T-helper 1 cell (primary cell): ENCODE measurements at regions not wholly inside any gene's neighbourhood (a gene's known extent, or its start where the extent isn't known, plus 50 kb on each side); places are given as distances from the start of the nearest gene placed in this dataset.
"Not testable (repeated sequence)": the region's sequence is repeated elsewhere in the genome, so short reads cannot be mapped to it uniquely, and the experiment has no call there.

Source experiments
- DNase-seq, 5 donors: peaks; one replicate each; pipeline ENCODE4 v3.0.0-alpha.2; 2012 to 2020

DNA sequence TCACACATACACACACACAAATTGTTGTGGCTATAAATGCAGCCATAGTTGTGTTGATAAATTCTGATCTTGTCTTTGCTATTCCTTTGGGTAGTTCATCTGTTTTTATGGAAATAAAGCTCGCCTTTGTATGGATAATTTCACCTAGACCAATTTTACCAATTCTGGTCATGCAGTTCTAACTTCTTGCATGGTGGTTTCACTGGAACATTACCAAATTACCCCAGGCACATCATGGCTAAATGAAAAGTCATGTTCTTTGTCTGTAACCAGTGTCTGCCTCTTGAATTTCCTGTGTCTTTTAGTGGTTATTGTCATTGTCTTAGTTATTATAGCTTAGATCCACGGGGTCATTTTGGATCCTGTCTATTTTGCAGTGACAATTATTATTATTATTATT is 50.3 kb upstream of the TMC1 start:
- no peak for DNase-seq

DNA sequence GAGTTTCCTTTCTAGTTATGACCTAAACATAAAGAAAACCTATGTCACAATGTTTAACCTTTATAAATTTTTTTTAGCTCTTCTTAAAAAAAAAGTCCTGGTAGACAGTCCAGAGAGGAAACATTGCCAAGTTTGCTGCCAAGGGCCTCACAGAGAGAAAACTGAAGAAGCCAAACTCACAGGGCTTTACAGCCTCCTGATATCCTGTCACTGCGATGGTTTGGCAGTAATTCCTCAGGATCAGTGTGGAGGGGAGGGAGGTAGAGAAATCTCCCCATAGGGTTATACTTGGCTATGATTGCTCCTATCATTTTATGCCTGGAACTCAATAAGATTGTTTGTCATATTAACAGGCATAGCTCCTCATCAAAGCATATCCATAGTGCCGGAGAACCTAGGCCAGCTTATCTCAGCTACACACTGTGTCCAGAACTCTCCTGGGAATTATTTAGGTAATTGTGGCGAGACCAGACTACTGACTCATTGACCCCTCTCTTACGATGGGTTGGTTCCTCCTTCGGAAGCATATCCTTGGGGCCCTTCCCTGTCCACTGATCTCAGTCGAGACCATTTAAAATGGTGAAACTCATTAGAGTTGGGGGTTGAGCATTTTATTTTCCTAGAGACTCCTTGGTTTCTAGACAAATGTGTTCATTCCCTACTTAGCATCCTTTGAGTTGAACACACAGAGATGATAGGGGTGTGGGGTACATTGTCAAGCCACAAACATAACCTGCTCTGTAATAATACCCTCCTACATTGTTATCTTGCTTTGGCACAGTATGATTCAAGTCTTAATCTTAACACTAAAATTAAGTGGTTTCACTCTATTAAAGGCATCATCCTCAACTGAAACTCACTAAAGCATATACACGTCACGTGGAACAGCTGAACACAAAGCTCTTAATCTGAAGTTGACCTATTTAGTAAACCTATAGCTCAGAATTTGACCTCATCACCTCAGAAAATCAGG is 53.4 kb upstream of the TMC1 start:
- no peak for DNase-seq

DNA sequence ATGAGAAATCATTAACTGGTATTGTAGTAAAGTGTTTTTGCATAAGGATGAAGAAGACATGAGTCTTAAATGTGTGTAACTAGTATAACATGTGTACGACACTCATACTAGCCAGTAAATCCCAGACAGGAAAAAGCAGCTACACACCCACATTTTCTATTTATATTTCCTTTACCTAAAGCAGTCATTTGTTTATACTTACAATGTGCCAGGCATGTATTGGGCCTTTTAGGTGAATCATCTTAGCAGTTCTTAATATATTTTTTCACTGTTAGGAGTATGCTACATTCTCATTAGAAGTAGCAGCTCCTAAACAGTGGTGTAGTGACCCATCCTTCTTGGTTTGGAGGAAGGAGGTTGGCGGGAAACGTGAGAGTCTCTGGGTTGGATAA is 55.8 kb upstream of the TMC1 start:
- no peak for DNase-seq

DNA sequence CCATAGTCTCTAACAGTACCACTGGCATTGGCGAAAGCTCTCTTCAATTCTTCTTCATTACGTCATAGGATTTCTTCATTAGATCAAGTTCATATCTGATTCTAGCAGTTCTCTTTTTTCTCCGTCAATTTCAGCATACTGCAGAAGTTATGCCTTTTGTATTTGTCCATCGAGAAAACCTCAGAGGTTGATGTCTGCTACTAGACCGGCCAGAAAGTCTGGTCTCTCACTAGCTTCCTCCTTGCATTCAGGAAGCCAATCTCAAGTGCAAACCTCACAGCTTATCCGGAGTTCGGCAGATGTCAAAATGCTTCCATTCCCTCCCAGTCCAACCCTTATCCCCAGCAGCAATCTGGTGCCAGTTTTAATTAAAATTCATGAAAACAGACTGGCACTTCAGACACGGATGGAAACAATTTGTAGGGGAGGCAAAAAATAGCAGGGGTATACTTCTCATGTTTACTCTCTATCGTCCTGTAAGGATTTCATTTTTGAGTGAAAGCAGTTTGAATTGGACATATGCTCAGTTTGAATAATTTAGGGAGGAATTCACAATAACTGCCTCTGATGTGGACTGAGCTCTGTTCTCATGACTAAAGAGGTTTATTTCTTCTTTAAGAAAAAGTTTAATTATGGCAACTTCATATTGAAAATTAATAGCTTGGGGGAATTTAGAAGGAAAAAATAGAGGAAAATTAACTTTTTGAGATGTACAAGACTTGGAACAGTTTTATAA is 56.4 kb upstream of the TMC1 start:
- no peak for DNase-seq

DNA sequence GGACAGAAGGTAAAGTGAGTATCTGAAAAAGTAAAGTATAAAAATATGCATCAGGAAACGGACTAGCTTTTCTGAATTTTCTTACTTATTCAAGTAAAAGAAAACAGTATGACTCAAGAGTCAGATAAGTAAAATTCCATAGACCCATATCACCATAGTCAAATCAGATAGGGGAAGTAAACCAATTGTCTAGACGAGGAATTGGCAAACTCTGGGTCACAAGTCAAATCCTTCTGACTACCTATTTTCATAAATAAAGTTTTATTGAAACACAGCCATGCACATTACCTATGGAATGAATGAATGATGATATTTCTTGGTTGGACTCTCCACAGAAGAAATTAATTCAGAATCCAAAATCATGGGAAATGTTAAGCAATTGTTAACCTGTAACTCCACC is 59.1 kb upstream of the TMC1 start:
- no peak for DNase-seq

DNA sequence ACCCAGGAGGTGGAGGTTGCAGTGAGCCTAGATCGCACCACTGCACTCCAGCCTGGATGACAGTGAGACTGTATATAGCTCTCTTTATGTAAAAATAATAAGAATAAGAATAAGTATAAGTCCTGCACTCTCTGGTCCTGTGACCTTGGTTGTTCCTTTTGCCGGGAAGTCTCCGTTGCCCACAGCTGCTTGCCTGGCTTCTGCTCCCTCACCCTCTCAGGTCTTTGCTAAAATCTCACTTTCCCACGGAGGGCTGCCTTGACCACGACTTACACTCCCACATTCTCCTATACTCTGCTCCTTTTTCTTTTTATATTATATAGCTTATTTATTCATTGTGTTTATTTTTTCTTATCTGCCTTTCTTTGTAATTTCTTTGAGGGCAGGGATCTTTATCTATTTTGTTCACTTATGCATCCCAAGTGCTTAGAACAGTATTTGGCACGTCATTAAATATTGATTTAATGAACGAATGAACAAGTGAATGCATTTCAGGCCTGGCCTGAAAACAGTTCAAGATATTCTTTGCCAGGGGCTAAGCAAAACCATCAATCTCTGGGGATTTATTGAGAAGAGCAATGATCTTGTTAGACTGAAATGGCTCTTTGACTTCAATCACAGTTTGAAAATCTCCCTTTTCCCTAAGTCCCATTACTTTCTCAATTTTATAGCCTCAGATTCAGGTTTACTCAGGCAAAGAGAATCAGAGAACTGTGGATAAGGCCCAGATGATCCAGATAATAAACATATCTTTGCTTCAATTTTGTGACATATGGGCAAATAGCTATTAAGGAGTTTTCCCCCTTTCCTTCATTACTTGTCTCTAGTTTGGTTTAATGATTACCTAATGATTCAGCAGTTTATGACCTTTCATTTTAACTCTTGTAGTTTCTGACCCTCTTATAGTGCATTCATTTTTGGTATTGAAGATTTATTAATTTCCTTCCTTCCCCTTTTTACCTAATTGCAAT is 60.8 kb upstream of the TMC1 start:
- DNase-seq: no peak

DNA sequence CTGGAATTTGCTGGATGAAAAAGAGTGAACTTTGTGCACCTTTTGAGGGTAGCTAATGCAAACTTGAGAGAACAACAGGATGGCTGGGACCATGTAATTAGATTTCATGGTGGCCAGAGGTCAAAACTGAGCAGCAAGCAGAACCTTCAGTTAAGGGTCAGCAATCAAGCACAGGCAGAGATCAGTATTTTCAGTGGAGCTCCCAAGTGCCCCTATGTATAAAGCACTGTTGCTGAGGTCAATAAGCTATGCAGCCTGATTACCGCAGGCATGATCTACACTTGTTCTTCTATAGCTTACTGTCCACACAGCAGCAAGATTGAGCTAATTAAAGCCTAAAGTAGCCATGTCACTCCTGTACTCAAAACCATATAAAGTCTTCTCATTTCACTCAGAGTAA is 62.1 kb upstream of the TMC1 start:
- DNase-seq: no peak

DNA sequence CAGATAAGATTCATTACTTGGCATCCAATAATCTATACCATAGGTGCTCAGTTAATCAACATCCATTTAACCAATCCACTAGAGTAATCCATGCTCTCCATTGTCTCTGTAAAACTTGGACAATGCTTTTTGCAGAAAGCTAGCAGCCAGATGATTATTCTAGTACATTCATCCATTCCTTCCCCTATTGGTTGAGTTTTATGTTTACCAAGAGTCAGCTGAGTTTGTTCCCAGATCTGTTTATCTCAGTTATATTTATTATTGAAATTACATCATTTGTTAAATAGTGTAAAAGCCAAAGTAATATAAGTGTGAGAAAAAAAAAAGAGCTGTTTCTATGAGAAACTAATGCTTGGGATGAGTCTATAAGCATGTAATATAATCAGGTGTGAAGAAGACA is 63.3 kb upstream of the TMC1 start:
- no peak for DNase-seq

DNA sequence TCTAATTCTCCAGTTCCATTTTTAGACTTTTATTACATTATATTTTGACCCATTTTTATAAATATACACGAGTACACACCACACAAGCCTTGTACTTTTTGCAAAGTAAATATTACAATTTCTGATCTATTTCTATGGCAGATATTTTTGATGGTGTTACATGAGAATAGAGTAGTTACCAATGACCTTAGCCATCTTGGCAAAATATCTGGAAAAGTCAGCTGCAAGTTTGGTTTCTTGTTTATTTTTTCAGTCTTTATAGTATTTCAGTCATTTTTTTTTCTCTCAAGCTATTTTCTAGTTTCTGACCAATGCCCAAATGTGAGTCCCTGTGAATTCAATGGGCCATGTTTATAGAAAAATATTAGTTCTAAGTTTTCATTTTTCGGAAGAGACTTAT is 64.0 kb upstream of the TMC1 start:
- no peak for DNase-seq

DNA sequence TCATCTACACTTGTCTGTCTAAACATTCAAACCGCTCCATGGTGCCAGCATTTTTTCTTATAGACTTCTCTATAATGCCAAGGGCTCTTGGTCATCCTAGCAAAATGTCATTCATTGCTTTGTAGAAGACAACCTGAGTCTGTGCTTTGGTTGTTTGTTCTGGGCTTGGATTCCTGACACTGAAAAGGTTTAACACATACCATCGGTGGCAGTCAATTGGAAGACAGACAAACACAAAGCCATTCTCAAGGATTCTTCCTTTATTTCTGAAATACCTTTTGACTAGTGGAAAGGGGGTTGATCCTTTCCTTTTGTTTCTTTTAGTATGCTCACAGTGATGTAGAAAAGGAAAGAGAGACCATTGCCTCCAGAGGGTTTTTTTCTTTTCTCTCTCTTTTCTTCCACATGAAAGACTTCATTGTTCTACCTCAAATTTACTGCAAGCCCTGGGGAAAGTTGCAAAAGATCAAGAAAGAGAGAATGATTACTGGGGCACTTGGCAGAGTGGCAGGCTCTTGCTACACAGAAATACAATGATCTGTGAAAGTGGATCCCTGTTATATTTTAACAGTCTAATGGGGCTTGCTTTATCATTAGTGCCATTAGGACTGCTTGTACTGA is 66.4 kb upstream of the TMC1 start:
- DNase-seq: no peak

DNA sequence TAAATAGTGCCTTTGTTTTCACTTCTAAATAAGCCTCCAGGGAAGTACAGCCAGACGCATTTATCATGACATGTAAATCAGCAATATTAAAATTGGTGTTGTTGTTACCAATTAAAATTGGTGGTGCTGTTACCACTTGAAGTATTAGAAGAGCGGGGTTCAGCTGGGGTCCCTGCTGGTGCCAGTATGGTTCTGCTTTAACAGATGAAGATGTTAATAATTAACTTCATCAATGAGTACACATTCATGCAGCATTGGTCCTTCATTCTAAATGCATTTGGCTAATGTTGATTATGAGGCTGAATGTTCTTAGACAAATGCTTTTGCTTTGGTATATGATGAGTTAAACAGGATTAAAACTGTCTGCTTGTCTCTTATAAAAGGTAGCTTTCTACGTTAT is 67.6 kb upstream of the TMC1 start:
- no peak for DNase-seq

DNA sequence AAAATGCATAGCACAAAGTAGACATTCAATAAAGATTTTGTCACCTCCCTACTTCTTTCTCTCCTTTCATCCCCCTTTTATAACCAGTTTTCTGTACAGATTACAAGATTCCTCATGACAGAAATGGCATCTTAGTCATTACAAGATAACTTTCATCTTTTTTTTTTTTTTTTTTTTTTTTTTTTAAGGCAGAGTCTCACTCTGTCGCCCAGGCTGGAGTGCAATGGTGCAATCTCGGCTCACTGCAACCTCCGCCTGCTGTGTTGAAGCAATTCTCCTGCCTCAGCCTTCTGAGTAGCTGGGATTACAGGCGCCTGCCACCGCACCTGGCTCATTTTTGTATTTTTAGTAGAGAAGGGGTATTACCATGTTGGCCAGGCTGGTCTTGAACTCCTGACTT is 75.2 kb upstream of the TMC1 start:
- not testable (repeated sequence) for DNase-seq

DNA sequence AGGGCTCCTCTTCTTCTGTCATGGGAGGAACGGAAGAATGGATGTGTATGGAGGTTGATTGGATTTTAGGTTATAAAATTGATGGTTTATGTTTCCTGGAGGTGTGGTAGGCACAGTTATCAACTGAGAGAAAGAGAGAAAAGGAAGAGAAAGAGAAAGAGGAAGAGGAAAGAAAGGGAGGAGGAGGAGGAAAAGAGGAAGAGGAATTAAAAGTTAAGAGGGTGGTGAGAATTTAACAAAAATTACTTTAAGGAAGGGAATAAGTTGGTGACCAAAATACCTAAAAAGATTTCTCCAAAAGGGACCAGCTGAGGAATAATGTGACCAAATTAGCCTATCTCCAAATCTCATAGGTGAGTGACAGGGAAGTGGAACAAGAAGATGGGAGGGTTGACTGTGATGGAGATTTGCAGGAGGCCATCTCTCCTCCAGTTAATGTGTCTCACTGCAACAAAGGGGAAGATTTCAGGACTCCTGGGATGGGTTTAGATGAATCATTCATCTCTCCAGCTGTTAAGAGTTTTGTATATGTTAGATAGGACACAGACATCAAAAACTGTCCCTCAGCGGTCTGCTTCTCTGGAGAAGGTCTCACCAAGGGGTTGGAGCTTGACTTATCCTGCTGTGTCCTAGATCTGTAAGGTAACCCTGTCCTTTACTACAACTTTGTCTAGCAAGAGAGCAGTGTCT is 76.0 kb upstream of the TMC1 start:
- DNase-seq: no peak

DNA sequence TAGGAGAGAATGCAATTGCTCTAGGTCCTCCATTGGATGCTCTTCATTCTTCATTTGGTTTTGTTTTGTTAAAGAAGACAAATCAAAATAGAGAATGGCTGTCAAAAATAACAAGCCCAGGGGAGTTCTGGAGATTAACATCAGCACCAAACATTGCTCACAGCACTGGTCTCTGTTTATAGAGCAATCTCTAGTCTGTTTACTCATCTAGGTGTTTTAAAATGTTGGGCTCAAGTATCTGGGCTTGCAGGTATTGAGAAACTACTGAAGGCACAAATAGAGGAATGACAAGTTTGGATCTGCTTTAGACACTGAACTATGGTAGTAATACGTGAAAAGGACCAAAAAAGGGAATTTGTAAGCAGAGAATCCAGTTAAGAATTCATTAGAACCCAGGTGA is 77.0 kb upstream of the TMC1 start:
- DNase-seq: no peak

DNA sequence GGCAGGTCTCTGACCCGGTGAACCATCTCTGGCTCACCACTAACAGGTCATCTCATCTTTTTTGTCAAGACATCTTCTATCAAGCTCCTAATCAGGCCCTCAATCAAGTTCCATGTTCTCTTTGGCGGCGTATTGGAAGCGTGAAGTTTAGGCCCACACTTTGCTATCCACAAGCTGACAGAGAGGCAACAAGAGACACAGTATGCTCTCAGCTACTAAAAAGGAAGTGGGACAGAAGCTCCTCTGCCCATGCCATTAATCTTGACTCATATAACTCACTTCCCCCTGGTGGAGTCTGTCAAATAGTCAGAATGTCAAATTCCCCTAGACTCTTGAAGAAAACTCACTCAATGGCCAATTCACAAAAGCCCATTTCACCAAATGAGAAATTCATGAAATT is 77.6 kb upstream of the TMC1 start:
- DNase-seq: peak in 1 of 5 donors; percentile 86

DNA sequence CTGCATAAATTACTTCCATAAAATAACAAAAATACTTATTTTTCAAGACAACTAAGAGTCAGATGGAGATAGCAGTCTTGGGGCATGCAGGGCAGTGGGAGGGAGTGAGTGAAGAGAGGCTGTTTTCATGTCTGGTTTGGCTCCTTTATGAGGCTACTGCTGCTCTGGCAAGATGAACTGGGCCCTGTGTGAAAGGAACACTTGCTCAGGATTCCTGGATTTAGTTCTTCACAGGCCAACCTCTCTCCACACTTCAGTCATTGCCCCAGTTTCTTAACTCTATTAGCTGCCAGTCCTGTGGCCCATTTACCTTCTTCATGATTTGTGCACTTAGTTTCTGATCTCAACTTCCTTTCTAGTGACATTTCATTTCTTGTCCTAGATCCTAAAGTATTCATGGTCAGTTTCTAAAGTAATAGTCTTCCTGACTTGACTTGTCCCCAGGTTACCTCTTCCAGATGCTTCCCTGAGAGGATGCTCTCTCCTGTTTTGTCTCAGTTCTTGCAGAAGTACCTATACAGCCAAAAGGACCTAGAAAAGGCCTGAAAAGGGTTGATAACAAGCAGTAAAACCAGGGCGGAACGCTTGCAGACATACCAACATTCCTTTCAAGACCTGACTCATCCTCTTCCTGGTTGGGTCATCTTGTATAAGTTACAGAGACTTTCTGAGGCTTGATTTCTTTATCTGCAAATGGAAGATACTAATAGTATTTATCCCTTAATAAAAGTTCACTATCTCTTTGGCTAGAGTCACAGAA is 77.0 kb upstream of the ZFAND5 start:
- peak in 1 of 5 donors; percentile 16 for DNase-seq

DNA sequence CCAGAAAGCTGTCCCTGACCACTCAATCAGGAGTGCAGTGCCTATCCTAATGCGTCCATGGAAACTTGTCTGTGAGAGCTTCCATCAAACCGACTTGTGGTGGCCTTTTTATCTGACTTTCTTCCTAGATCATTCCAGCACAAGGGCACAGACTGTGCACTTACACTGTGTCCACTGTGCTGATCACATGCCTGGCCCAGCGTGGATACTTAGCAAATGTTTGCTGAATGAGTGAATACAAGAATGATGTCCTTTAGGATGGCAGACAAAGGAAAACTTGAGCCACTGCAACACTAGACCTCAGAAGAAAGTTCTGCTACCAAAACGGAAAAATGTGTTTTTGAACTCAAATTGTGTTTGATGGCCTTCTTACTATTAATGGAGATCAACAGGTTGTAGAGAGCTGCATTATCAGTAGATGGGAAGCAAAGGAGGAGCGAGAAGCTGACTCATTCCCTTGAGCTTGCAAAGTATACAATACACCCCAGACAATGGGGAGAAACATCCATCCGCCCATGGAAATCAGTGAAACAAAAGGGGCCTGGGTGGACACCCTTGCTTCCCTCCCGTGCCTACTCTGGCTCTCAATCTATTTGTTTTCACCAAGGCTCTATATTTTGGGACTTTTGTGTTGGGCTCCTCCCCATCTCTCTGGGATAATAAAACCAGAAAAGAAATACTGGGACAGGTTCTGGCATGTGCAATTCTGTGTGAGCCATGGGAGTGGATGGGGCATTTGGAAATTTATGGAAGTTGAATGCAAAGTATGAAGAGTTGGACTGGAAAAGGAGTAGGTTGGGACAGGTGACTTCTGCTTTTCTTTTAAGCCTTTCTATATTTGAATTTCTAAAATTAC is 76.2 kb upstream of the ZFAND5 start:
- DNase-seq: no peak

DNA sequence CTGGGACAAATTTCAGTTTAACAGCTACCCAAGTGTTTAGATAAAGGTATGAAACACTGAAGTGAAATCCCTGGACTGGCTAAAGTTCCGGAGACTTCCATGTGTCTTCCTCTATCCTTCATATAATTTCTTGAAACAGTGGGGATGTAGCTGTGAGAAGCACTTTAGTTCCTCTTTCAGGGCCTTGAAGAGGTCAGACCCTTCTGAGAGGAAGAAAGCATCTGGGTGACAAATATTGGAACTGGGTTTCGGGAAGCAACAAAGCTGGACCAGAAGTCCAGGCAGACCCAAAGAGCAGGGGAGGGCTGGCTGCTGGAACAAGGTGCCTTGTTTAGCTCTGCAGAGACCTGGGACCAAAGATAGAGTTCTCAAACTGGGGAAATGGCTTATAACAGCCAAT is 75.4 kb upstream of the ZFAND5 start:
- DNase-seq: no peak

DNA sequence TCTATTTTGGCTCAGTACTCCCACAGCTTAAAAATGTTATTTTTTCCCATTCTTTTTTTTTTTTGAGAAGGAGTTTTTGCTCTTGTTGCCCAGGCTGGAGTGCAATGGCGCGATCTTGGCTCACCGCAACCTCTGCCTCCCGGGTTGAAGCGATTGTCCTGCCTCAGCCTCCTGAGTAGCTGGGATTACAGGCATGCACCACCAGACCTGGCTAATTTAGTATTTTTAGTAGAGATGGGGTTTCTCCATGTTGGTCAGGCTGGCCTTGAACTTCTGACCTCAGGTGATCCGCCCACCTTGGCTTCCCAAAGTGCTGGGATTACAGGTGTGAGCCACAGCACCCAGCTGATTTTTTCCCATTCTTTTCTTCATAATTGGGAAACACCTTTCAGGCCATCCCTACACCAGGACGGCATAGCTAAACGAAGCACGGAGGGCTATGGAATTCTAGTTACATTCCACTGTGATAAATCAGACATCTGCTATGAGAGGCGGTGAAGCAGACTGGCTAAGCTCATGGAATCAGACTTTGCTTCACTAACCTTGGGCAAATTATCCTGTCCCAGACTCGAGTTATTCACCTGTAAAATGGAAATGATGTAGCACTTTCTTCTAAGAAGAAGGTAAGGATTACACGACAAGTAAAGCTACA is 68.7 kb upstream of the ZFAND5 start:
- DNase-seq: not testable (repeated sequence)
